ENCODE measurements at regions not wholly inside any gene's neighbourhood (a gene's known extent, or its start where the extent isn't known, plus 50 kb on each side); places are given as distances from the start of the nearest gene placed in this dataset.

- TF ChIP-seq, protein P1, sequence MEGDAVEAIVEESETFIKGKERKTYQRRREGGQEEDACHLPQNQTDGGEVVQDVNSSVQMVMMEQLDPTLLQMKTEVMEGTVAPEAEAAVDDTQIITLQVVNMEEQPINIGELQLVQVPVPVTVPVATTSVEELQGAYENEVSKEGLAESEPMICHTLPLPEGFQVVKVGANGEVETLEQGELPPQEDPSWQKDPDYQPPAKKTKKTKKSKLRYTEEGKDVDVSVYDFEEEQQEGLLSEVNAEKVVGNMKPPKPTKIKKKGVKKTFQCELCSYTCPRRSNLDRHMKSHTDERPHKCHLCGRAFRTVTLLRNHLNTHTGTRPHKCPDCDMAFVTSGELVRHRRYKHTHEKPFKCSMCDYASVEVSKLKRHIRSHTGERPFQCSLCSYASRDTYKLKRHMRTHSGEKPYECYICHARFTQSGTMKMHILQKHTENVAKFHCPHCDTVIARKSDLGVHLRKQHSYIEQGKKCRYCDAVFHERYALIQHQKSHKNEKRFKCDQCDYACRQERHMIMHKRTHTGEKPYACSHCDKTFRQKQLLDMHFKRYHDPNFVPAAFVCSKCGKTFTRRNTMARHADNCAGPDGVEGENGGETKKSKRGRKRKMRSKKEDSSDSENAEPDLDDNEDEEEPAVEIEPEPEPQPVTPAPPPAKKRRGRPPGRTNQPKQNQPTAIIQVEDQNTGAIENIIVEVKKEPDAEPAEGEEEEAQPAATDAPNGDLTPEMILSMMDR (IDR thresholded peaks at IDR 0.05): no peak
- no peak for TF ChIP-seq POLR2A (IDR thresholded peaks at IDR 0.05)
Observed at GRCh38 chr1:216794586-216794985, 71.4 kb upstream of the ESRRG start.
